IMR-90 (cell line): ENCODE measurements at regions not wholly inside any gene's neighbourhood (a gene's known extent, or its start where the extent isn't known, plus 50 kb on each side); places are given as distances from the start of the nearest gene placed in this dataset.

Experiments
- ATAC-seq: fragments of 200-7000 bp; cut with Tn5 transposase; 2 replicates; pipeline ENCODE4 v1.9.1; 2020; ENCODE audit warnings: low read depth, mild to moderate bottlenecking, moderate library complexity
- BruUV-seq: library from RNA; stranded (reverse); fragments of 400-500 nt; replicated peaks from 2 replicates; lab custom pipeline; 2021; lab: Mats Ljungman, UMichigan
- CTCF ChIA-PET: fragments of 300-600 bp; formaldehyde crosslinking; extraction: SDS; loops from one replicate; lab custom pipeline; 2021; ENCODE audit warnings: antibody characterized with exemption; lab: Yijun Ruan, JAX
- POLR2A ChIA-PET: fragments of 300-600 bp; sonication (Branson Sonifier 250); formaldehyde crosslinking; loops from one replicate; lab custom pipeline; 2022; ENCODE audit warnings: antibody characterized with exemption; ENCODE audit not compliant: unreplicated experiment; lab: Charles Lee
- DNase-seq: peaks from one replicate; pipeline ENCODE4 v3.0.0; 2013
- H2AFZ ChIP-seq: replicated peaks from 2 replicates; pipeline ENCODE3; 2013; ENCODE audit warnings: low read length, mild to moderate bottlenecking; ENCODE audit not compliant: poor library complexity
- H2AK5ac ChIP-seq: 2 replicates; pipeline ENCODE4 v1.6.1; 2013; ENCODE audit warnings: low read depth, low read length, inconsistent platforms
- H2AK9ac ChIP-seq: replicated peaks from 2 replicates; pipeline ENCODE3; 2013; ENCODE audit warnings: mild to moderate bottlenecking, low read depth, low read length, moderate library complexity; ENCODE audit not compliant: poor library complexity
- H2BK120ac ChIP-seq: 2 replicates; pipeline ENCODE4 v1.6.1; 2013; ENCODE audit warnings: low read depth, low read length, inconsistent platforms
- H2BK15ac ChIP-seq: 3 replicates; pipeline ENCODE4 v1.6.1; 2013; ENCODE audit warnings: low read depth, low read length, inconsistent platforms
- H2BK20ac ChIP-seq: 2 replicates; pipeline ENCODE4 v1.6.1; 2013; ENCODE audit warnings: low read depth, mild to moderate bottlenecking, inconsistent platforms, low read length, moderate library complexity
- H2BK5ac ChIP-seq: 2 replicates; pipeline ENCODE4 v1.6.1; 2013; ENCODE audit warnings: mild to moderate bottlenecking, low read depth, low read length, inconsistent platforms; ENCODE audit not compliant: poor library complexity, severe bottlenecking
- H3K14ac ChIP-seq: replicated peaks from 2 replicates; pipeline ENCODE4 v1.6.1; 2013; ENCODE audit warnings: low read depth, low read length, inconsistent platforms
- H3K18ac ChIP-seq: 2 replicates; pipeline ENCODE4 v1.6.1; 2013; ENCODE audit warnings: low read depth, low read length, control low read depth
- H3K23ac ChIP-seq: 2 replicates; pipeline ENCODE4 v1.6.1; 2013; ENCODE audit warnings: low read depth, low read length, inconsistent platforms
- H3K27ac ChIP-seq: 2 replicates; pipeline ENCODE4 v1.5.1; 2013; ENCODE audit warnings: mild to moderate bottlenecking, control low read depth, low read length; ENCODE audit not compliant: insufficient read depth
- H3K27me3 ChIP-seq: 2 replicates; pipeline ENCODE4 v1.6.1; 2013; ENCODE audit warnings: low read length; ENCODE audit not compliant: control insufficient read depth, insufficient read depth
- H3K36me3 ChIP-seq: 2 replicates; pipeline ENCODE4 v1.6.1; 2013; ENCODE audit warnings: low read length, mixed read lengths; ENCODE audit not compliant: control insufficient read depth, insufficient read depth
- H3K4ac ChIP-seq: 2 replicates; pipeline ENCODE4 v1.6.1; 2013; ENCODE audit warnings: low read depth, low read length, inconsistent platforms
- H3K4me1 ChIP-seq: 2 replicates; pipeline ENCODE4 v1.6.1; 2013; ENCODE audit warnings: low read length, mixed read lengths; ENCODE audit not compliant: control insufficient read depth, insufficient read depth
- H3K4me2 ChIP-seq: 2 replicates; pipeline ENCODE4 v1.6.1; 2013; ENCODE audit warnings: low read depth, mild to moderate bottlenecking, control low read depth, low read length, moderate library complexity
- H3K4me3 ChIP-seq: 2 replicates; pipeline ENCODE4 v1.5.1; 2013; ENCODE audit warnings: low read depth, mild to moderate bottlenecking, control low read depth, low read length, moderate library complexity; ENCODE audit not compliant: insufficient read depth
- H3K56ac ChIP-seq: 2 replicates; pipeline ENCODE4 v1.6.1; 2013; ENCODE audit warnings: low read length, inconsistent platforms; ENCODE audit not compliant: insufficient read depth; ENCODE audit errors: extremely low read depth
- H3K79me1 ChIP-seq, 2 experiments: 2 replicates each; pipeline ENCODE4 v1.6.1; 2013; ENCODE audit warnings: low read length in 2 of 2, inconsistent platforms in 1 of 2, low read depth in 1 of 2
- H3K9ac ChIP-seq: 2 replicates; pipeline ENCODE4 v1.6.1; 2013; ENCODE audit warnings: low read depth, low read length, control low read depth
- H3K9me1 ChIP-seq: 2 replicates; pipeline ENCODE4 v1.6.1; 2013; ENCODE audit warnings: low read length, inconsistent platforms; ENCODE audit not compliant: insufficient read depth
- H3K9me3 ChIP-seq: 2 replicates; pipeline ENCODE4 v1.6.1; 2013; ENCODE audit warnings: low read length; ENCODE audit not compliant: control insufficient read depth, insufficient read depth
- H4K20me1 ChIP-seq: 2 replicates; pipeline ENCODE4 v1.6.1; 2013; ENCODE audit warnings: low read length, inconsistent platforms; ENCODE audit not compliant: insufficient read depth
- H4K5ac ChIP-seq: 2 replicates; pipeline ENCODE4 v1.6.1; 2013; ENCODE audit warnings: mild to moderate bottlenecking, low read depth, low read length, control low read depth
- H4K8ac ChIP-seq, 2 experiments: 2 replicates each; pipeline ENCODE4 v1.6.1; 2013; ENCODE audit warnings: low read depth in 2 of 2, low read length in 2 of 2, control low read depth in 1 of 2, inconsistent platforms in 1 of 2
- H4K91ac ChIP-seq: 2 replicates; pipeline ENCODE4 v1.6.1; 2013; ENCODE audit warnings: low read depth, low read length, inconsistent platforms; ENCODE audit not compliant: insufficient read depth
- BHLHE40 ChIP-seq: fragments of 150-350 bp; IDR thresholded peaks from 2 replicates; pipeline ENCODE4 v1.6.1; 2016; ENCODE audit warnings: mild to moderate bottlenecking, low read depth, low read length
- CEBPB ChIP-seq: IDR thresholded peaks from 2 replicates; pipeline ENCODE4 v1.6.1; 2012; ENCODE audit warnings: low read depth, low read length, improper control_type of control experiment
- CHD1 ChIP-seq: IDR thresholded peaks from 2 replicates; pipeline ENCODE4 v1.6.1; 2012; ENCODE audit warnings: low read depth, low read length, improper control_type of control experiment
- FOS ChIP-seq: fragments of 150-350 bp; IDR thresholded peaks from 2 replicates; pipeline ENCODE4 v1.6.1; 2016; ENCODE audit warnings: low read depth, low read length
- MAFK ChIP-seq: IDR thresholded peaks from 2 replicates; pipeline ENCODE4 v1.6.1; 2012; ENCODE audit warnings: low read depth, low read length, improper control_type of control experiment
- MAZ ChIP-seq: IDR thresholded peaks from 2 replicates; pipeline ENCODE4 v1.6.1; 2012; ENCODE audit warnings: low read depth, mild to moderate bottlenecking, low read length, improper control_type of control experiment, moderate library complexity, borderline replicate concordance
- MXI1 ChIP-seq: IDR thresholded peaks from 2 replicates; pipeline ENCODE4 v1.6.1; 2012; ENCODE audit warnings: low read depth, mild to moderate bottlenecking, low read length, moderate library complexity, borderline replicate concordance
- NFE2L2 ChIP-seq: fragments of 150-350 bp; IDR thresholded peaks from 2 replicates; pipeline ENCODE4 v1.6.1; 2016; ENCODE audit warnings: low read depth, mild to moderate bottlenecking, low read length
- POLR2A ChIP-seq: IDR thresholded peaks from 2 replicates; pipeline ENCODE4 v1.6.1; 2012; ENCODE audit warnings: mild to moderate bottlenecking, low read depth, low read length
- RAD21 ChIP-seq: IDR thresholded peaks from 2 replicates; pipeline ENCODE4 v1.6.1; 2012; ENCODE audit warnings: low read length, improper control_type of control experiment
- RCOR1 ChIP-seq: IDR thresholded peaks from 2 replicates; pipeline ENCODE4 v1.6.1; 2012; ENCODE audit warnings: mild to moderate bottlenecking, low read length, improper control_type of control experiment; ENCODE audit not compliant: insufficient replicate concordance
- RFX5 ChIP-seq: IDR thresholded peaks from 2 replicates; pipeline ENCODE4 v1.8.0; 2012; ENCODE audit warnings: low read depth, mild to moderate bottlenecking, low read length, moderate library complexity
- WGBS, 2 experiments: methylation state at CpG; one replicate each; pipeline versions ENCODE4 v1.1.5 to v1.1.7; 2013; ENCODE audit warnings: missing lambda C conversion rate in 2 of 2; ENCODE audit not compliant: insufficient read length in 1 of 2; ENCODE audit errors: extremely low coverage in 2 of 2; 5-methylcytosine and 5-hydroxymethylcytosine counted together
- dilution Hi-C: fragments of 300-500 bp; cut with HindIII; formaldehyde crosslinking; loops from one replicate; pipeline ENCODE4 v1.14.3; 2018; ENCODE audit warnings: low sequenced_read_pairs; ENCODE audit not compliant: unreplicated experiment
- in situ Hi-C: fragments of 300-500 bp; cut with MboI; formaldehyde crosslinking; loops from 3 replicates; pipeline ENCODE4 v1.14.3; 2019; ENCODE audit warnings: low sequenced_read_pairs, inconsistent platforms, mixed read lengths
- intact Hi-C: fragments of 100-400 bp; cut with micrococcal nuclease; formaldehyde crosslinking; loops from 2 replicates; pipeline ENCODE4 v1.10.0; 2022
- TF ChIP-seq, protein P1 (sequence below): fragments of 150-350 bp; IDR thresholded peaks from 2 replicates; pipeline ENCODE4 v1.6.1; 2016; ENCODE audit warnings: low read depth, mild to moderate bottlenecking, low read length, moderate library complexity, borderline replicate concordance
- TF ChIP-seq, protein P2 (sequence below): fragments of 150-350 bp; IDR thresholded peaks from 2 replicates; pipeline ENCODE4 v1.6.1; 2017; ENCODE audit warnings: mild to moderate bottlenecking, antibody characterized with exemption, low read length, low read depth
- TF ChIP-seq, protein P3 (sequence below): conservative IDR thresholded peaks from 2 replicates; pipeline ENCODE4 v1.5.1; 2012; ENCODE audit warnings: mild to moderate bottlenecking, low read depth, low read length, improper control_type of control experiment

DNA sequence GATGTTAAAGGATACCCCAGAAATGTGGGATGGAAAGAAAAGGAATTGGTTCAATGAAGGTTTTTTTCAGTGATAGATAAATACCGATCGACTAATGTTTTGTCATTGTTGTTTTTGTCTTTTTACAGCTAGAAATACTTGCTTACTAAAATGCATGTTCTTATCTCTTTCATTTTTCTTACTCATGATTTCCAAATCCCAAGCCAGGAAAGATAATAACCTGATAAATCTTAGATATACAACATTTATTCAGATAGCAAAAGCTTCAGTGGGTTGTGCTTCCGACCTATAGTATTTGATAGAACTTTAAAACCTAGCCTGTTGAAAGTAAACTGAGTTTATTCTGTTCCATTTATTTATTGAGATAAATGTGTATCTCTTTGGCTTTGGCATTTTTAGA, 187.5 kb downstream of the EDN1 start:
- ChIA-PET POLR2A (no interaction called here), CTCF (no interaction called here)
- H3K18ac ChIP-seq, result no peak overlapping the region
- no peaks in the 10 kb centered on the region for H3K36me3 ChIP-seq
- H4K8ac ChIP-seq, result no peak overlapping the region
- no peak overlapping the region for H3K56ac ChIP-seq
- H3K4ac ChIP-seq, result no peak overlapping the region
- H2AK9ac ChIP-seq, result no peak overlapping the region
- no peak overlapping the region for H3K4me3 ChIP-seq
- no CpG with 5 or more reads among the region's 3 CpGs for WGBS, 2 experiments
- no peaks in the 10 kb centered on the region for H3K9me3 ChIP-seq
- H3K9me1 ChIP-seq, result no peaks in the 10 kb centered on the region
- no peak overlapping the region for H3K14ac ChIP-seq
- H2BK20ac ChIP-seq, result no peak overlapping the region
- H3K4me2 ChIP-seq, result no peak overlapping the region
- no peak overlapping the region for H3K9ac ChIP-seq
- TF ChIP-seq RAD21 (no peak), RCOR1 (no peak), CHD1 (no peak), POLR2A (no peak), MAFK (no peak), FOS (no peak), MXI1 (no peak), NFE2L2 (no peak), CEBPB (no peak), BHLHE40 (no peak), RFX5 (no peak), MAZ (no peak)
- TF ChIP-seq, protein P1, sequence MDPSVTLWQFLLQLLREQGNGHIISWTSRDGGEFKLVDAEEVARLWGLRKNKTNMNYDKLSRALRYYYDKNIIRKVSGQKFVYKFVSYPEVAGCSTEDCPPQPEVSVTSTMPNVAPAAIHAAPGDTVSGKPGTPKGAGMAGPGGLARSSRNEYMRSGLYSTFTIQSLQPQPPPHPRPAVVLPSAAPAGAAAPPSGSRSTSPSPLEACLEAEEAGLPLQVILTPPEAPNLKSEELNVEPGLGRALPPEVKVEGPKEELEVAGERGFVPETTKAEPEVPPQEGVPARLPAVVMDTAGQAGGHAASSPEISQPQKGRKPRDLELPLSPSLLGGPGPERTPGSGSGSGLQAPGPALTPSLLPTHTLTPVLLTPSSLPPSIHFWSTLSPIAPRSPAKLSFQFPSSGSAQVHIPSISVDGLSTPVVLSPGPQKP, result no peak
- TF ChIP-seq, protein P2, sequence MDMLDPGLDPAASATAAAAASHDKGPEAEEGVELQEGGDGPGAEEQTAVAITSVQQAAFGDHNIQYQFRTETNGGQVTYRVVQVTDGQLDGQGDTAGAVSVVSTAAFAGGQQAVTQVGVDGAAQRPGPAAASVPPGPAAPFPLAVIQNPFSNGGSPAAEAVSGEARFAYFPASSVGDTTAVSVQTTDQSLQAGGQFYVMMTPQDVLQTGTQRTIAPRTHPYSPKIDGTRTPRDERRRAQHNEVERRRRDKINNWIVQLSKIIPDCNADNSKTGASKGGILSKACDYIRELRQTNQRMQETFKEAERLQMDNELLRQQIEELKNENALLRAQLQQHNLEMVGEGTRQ, result no peak
- TF ChIP-seq, protein P3, sequence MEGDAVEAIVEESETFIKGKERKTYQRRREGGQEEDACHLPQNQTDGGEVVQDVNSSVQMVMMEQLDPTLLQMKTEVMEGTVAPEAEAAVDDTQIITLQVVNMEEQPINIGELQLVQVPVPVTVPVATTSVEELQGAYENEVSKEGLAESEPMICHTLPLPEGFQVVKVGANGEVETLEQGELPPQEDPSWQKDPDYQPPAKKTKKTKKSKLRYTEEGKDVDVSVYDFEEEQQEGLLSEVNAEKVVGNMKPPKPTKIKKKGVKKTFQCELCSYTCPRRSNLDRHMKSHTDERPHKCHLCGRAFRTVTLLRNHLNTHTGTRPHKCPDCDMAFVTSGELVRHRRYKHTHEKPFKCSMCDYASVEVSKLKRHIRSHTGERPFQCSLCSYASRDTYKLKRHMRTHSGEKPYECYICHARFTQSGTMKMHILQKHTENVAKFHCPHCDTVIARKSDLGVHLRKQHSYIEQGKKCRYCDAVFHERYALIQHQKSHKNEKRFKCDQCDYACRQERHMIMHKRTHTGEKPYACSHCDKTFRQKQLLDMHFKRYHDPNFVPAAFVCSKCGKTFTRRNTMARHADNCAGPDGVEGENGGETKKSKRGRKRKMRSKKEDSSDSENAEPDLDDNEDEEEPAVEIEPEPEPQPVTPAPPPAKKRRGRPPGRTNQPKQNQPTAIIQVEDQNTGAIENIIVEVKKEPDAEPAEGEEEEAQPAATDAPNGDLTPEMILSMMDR, result no peak
- BruUV-seq, result no TSS peak
- intact Hi-C loops, result no loop called here
- no peaks in the 10 kb centered on the region for H3K79me1 ChIP-seq
- in situ Hi-C loops, result no loop called here
- dilution Hi-C loops, result no loop called here
- no peak overlapping the region for H2AFZ ChIP-seq
- no peaks in the 10 kb centered on the region for H4K20me1 ChIP-seq
- no peak overlapping the region; the same call in 2 of the 3 replicates for H2BK15ac ChIP-seq
- H4K91ac ChIP-seq, result no peak overlapping the region
- H3K23ac ChIP-seq, result no peak overlapping the region
- ATAC-seq, result no peak
- H2BK5ac ChIP-seq, result no peak overlapping the region
- H3K4me1 ChIP-seq, result peaks cover 2% of the 10 kb centered on the region; the same call in 1 of the 2 replicates
- H3K27me3 ChIP-seq, result no peaks in the 10 kb centered on the region
- DNase-seq, result peak; percentile 10
- H4K5ac ChIP-seq, result no peak overlapping the region
- no peak overlapping the region for H2AK5ac ChIP-seq
- H3K27ac ChIP-seq, result no peak overlapping the region
- no peak overlapping the region for H2BK120ac ChIP-seq
